GM18861 (cell line): ENCODE measurements at regions not wholly inside any gene's neighbourhood (a gene's known extent, or its start where the extent isn't known, plus 50 kb on each side); places are given as distances from the start of the nearest gene placed in this dataset.
"Not testable (repeated sequence)": the region's sequence is repeated elsewhere in the genome, so short reads cannot be mapped to it uniquely, and the experiment has no call there.

ENCODE experiments used
- ATAC-seq: cut with Tn5 transposase; IDR thresholded peaks from one replicate; pipeline ENCODE4 v1.9.1; 2021; ENCODE audit not compliant: unreplicated experiment

- ATAC-seq, result no peak
Observed at GRCh38 chr12:65728455-65728847, 95.8 kb upstream of the HMGA2 start.

- no peak for ATAC-seq
Observed at GRCh38 chr12:65728848-65729793, 95.2 kb upstream of the HMGA2 start.

GRCh38 chr12:65731771-65732170, 92.5 kb upstream of the HMGA2 start:
- ATAC-seq, result no peak

- ATAC-seq, result not testable (repeated sequence)
Observed at GRCh38 chr12:65733643-65734042, 90.6 kb upstream of the HMGA2 start.

GRCh38 chr12:65734226-65734625, 90.1 kb upstream of the HMGA2 start:
- ATAC-seq, result no peak

- no peak for ATAC-seq
Observed at GRCh38 chr12:65739606-65740005, 84.7 kb upstream of the HMGA2 start.

GRCh38 chr12:65740506-65740872, 83.8 kb upstream of the HMGA2 start:
- ATAC-seq, result no peak

- no peak for ATAC-seq
Observed at GRCh38 chr12:65740873-65741600, 83.2 kb upstream of the HMGA2 start.

GRCh38 chr12:65741656-65742017, 82.6 kb upstream of the HMGA2 start:
- ATAC-seq, result no peak

- no peak for ATAC-seq
Observed at GRCh38 chr12:65742018-65743010, 82.0 kb upstream of the HMGA2 start.

- not testable (repeated sequence) for ATAC-seq
Observed at GRCh38 chr12:65744236-65744840, 79.9 kb upstream of the HMGA2 start.

GRCh38 chr12:65747338-65747737, 76.9 kb upstream of the HMGA2 start:
- no peak for ATAC-seq

- no peak for ATAC-seq
Observed at GRCh38 chr12:65748332-65748731, 76.0 kb upstream of the HMGA2 start.

- ATAC-seq, result no peak
Observed at GRCh38 chr12:65754290-65754689, 70.0 kb upstream of the HMGA2 start.

- ATAC-seq, result no peak
Observed at GRCh38 chr12:65754744-65755595, 69.3 kb upstream of the HMGA2 start.

- ATAC-seq, result no peak
Observed at GRCh38 chr12:65755596-65755978, 68.7 kb upstream of the HMGA2 start.

- ATAC-seq, result no peak
Observed at GRCh38 chr12:65756267-65756666, 68.0 kb upstream of the HMGA2 start.

GRCh38 chr12:65756956-65757511, 67.2 kb upstream of the HMGA2 start:
- ATAC-seq, result peak; percentile 96

- ATAC-seq, result no peak
Observed at GRCh38 chr12:65758401-65758800, 65.9 kb upstream of the HMGA2 start.
